ENCODE measurements at regions not wholly inside any gene's neighbourhood (a gene's known extent, or its start where the extent isn't known, plus 50 kb on each side); places are given as distances from the start of the nearest gene placed in this dataset.

DNA sequence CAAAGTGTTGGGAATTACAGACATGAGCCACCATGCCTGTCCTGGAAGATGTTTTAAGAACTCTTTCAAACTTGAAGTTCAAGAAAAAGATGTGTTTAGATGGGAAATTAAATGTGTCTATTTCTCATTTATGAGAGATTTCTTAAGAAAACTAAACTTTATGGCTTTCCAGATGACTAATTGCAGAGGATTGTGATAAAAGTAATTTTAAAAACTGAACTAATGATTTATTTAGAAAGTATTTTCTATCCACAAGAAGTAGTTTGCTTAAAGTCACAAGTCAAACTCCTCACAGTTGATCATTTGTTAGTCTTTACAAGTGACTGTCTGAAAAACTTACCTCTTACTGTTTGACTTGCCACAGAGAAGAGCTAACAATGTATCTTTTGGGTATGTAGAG, 89.6 kb upstream of the SPRY2 start:
- Histone ChIP-seq H3K9me3 (ENCODE audit: control insufficient read depth in 2 of 3, insufficient read depth in 1 of 3, low read length in 3 of 3) (no peaks in the 10 kb centered on the region), H3K4me3 (ENCODE audit: low read length in 3 of 3) (no peak overlapping the region), H3K9ac (ENCODE audit: low read length in 3 of 3) (no peak overlapping the region), H3K27me3 (ENCODE audit: control insufficient read depth, insufficient read depth, low read length) (no peaks in the 10 kb centered on the region), H3K27ac (ENCODE audit: low read depth in 2 of 2, low read length in 2 of 2) (no peak overlapping the region), H3K4me1 (ENCODE audit: control insufficient read depth in 2 of 3, insufficient read depth in 2 of 3, low read depth in 1 of 3, low read length in 3 of 3) (no peaks in the 10 kb centered on the region), H3K36me3 (ENCODE audit: control insufficient read depth in 2 of 3, insufficient read depth in 3 of 3, low read length in 3 of 3) (no peaks in the 10 kb centered on the region)
- intact Hi-C loops (cut with DNase I), result no loop called here
- DNase-seq (no peak), FAIRE-seq (no peak)
- TF ChIP-seq, protein P1, sequence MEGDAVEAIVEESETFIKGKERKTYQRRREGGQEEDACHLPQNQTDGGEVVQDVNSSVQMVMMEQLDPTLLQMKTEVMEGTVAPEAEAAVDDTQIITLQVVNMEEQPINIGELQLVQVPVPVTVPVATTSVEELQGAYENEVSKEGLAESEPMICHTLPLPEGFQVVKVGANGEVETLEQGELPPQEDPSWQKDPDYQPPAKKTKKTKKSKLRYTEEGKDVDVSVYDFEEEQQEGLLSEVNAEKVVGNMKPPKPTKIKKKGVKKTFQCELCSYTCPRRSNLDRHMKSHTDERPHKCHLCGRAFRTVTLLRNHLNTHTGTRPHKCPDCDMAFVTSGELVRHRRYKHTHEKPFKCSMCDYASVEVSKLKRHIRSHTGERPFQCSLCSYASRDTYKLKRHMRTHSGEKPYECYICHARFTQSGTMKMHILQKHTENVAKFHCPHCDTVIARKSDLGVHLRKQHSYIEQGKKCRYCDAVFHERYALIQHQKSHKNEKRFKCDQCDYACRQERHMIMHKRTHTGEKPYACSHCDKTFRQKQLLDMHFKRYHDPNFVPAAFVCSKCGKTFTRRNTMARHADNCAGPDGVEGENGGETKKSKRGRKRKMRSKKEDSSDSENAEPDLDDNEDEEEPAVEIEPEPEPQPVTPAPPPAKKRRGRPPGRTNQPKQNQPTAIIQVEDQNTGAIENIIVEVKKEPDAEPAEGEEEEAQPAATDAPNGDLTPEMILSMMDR (IDR thresholded peaks at IDR 0.05; ENCODE audit: borderline replicate concordance, extremely low read depth, insufficient read depth), result no peak

DNA sequence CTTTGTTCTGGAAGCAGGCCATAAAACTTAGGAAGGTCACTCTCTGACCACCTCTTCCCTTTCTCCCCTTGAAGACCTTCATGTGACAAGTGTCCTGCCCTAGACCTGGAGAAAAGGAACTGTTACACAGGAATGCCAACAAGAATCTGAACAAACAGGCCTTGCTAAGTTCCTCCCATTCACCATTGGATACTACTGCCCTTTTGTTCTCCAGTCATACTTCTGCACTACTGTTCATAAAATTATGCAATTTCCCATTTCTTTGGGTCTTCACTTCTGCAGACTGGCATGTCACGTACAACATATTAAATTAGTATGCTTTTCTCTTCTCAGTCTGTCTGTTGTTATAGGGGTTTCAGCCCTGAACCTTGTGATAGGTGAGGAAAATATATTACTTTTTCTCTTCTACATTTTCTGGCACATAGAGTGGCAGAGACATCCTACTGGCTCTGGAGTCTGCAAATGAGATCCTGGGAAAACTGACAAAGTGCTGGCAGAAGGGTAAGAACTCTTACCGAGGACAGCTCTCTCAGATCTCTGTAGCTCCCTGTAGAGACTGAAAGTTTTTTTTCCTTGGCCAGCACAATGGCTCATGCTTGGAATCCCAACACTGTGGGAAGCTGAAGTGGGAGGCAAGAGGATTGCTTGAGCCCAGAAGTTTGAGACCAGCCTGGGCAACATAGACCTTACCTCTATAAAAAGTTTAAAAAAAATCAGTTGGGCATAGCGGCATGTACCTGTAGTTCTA, 87.6 kb upstream of the SPRY2 start:
- Histone ChIP-seq H3K9me3 (ENCODE audit: control insufficient read depth in 2 of 3, insufficient read depth in 1 of 3, low read length in 3 of 3) (no peaks in the 10 kb centered on the region), H3K36me3 (ENCODE audit: control insufficient read depth in 2 of 3, insufficient read depth in 3 of 3, low read length in 3 of 3) (no peaks in the 10 kb centered on the region), H3K27me3 (ENCODE audit: control insufficient read depth, insufficient read depth, low read length) (no peaks in the 10 kb centered on the region), H3K4me1 (ENCODE audit: control insufficient read depth in 2 of 3, insufficient read depth in 2 of 3, low read depth in 1 of 3, low read length in 3 of 3) (no peaks in the 10 kb centered on the region), H3K9ac (ENCODE audit: low read length in 3 of 3) (no peak overlapping the region), H3K4me3 (ENCODE audit: low read length in 3 of 3) (no peak overlapping the region), H3K27ac (ENCODE audit: low read depth in 2 of 2, low read length in 2 of 2) (no peak overlapping the region)
- DNase-seq (no peak), FAIRE-seq (no peak)
- intact Hi-C loops (cut with DNase I), result no loop called here
- TF ChIP-seq, protein P1 (IDR thresholded peaks at IDR 0.05; ENCODE audit: borderline replicate concordance, extremely low read depth, insufficient read depth), result no peak

DNA sequence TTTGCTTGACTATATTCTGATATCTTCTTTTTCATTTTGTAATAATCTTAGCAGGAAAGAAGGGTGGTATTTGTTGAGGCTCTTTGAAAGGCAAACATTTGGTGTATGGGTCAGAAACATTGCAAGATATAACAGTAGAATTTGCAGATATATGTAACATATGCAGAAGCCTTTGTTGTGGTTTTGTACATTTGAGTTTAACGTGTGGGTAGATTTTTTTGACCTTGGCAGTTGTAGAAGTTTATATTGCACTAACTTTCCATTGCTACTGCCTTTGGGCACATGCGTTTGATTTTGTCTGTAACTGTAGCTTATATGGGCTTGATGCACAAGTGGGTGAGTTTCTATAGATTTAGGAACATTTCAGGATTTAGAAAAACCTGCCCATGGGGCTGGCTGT, 78.5 kb upstream of the SPRY2 start:
- Histone ChIP-seq H3K27ac (ENCODE audit: low read depth in 2 of 2, low read length in 2 of 2) (no peak overlapping the region), H3K9me3 (ENCODE audit: control insufficient read depth in 2 of 3, insufficient read depth in 1 of 3, low read length in 3 of 3) (no peaks in the 10 kb centered on the region), H3K4me3 (ENCODE audit: low read length in 3 of 3) (no peak overlapping the region), H3K36me3 (ENCODE audit: control insufficient read depth in 2 of 3, insufficient read depth in 3 of 3, low read length in 3 of 3) (no peaks in the 10 kb centered on the region), H3K4me1 (ENCODE audit: control insufficient read depth in 2 of 3, insufficient read depth in 2 of 3, low read depth in 1 of 3, low read length in 3 of 3) (no peaks in the 10 kb centered on the region), H3K9ac (ENCODE audit: low read length in 3 of 3) (no peak overlapping the region), H3K27me3 (ENCODE audit: control insufficient read depth, insufficient read depth, low read length) (no peaks in the 10 kb centered on the region)
- FAIRE-seq (no peak), DNase-seq (no peak)
- intact Hi-C loops (cut with DNase I), result no loop called here
- TF ChIP-seq, protein P1 (IDR thresholded peaks at IDR 0.05; ENCODE audit: borderline replicate concordance, extremely low read depth, insufficient read depth), result no peak

DNA sequence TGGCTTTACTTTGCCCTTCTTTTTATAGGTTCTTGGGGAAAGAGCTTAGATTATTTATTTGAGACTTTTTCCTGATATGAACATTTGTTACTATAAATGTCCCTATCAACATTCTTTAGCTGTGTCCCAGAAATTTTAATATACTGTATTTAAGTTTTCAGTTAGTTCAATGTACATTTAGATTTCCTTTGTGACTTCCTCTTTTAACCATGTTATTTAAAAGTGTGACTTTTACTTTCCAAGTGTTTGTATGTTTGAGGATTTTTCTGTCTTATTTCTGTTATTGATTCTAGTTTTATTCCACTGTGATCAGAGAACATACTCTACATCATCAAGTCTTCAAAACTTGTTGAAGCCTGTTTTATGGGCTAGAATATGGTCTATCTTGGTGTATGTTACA, 72.7 kb upstream of the SPRY2 start:
- no peak overlapping the region for H3K27ac ChIP-seq (ENCODE audit: low read depth in 2 of 2, low read length in 2 of 2)
- no peak overlapping the region for H3K4me3 ChIP-seq (ENCODE audit: low read length in 3 of 3)
- FAIRE-seq, result no peak
- DNase-seq, result no peak
- H3K9ac ChIP-seq (ENCODE audit: low read length in 3 of 3), result no peak overlapping the region
- no peaks in the 10 kb centered on the region for H3K27me3 ChIP-seq (ENCODE audit: control insufficient read depth, insufficient read depth, low read length)
- TF ChIP-seq, protein P1 (IDR thresholded peaks at IDR 0.05; ENCODE audit: borderline replicate concordance, extremely low read depth, insufficient read depth), result no peak
- intact Hi-C loops (cut with DNase I), result no loop called here
- no peaks in the 10 kb centered on the region for H3K36me3 ChIP-seq (ENCODE audit: control insufficient read depth in 2 of 3, insufficient read depth in 3 of 3, low read length in 3 of 3)
- no peaks in the 10 kb centered on the region for H3K9me3 ChIP-seq (ENCODE audit: control insufficient read depth in 2 of 3, insufficient read depth in 1 of 3, low read length in 3 of 3)
- H3K4me1 ChIP-seq (ENCODE audit: control insufficient read depth in 2 of 3, insufficient read depth in 2 of 3, low read depth in 1 of 3, low read length in 3 of 3), result no peaks in the 10 kb centered on the region
